Fibroblast of villous mesenchyme (primary cell): ENCODE measurements at regions not wholly inside any gene's neighbourhood (a gene's known extent, or its start where the extent isn't known, plus 50 kb on each side); places are given as distances from the start of the nearest gene placed in this dataset.

Experiments used
- DNase-seq: peaks from one replicate; pipeline ENCODE4 v3.0.0-alpha.2; 2010; ENCODE audit warnings: low read depth
- H3K4me3 ChIP-seq: 2 replicates; pipeline ENCODE4 v1.5.1; 2011; ENCODE audit warnings: low read depth, mild to moderate bottlenecking, low read length
- TF ChIP-seq, protein P1 (sequence below): IDR thresholded peaks from 2 replicates; pipeline ENCODE4 v1.5.1; 2012; ENCODE audit warnings: low read depth, mild to moderate bottlenecking, low read length; ENCODE audit not compliant: insufficient read depth

GRCh38 chr13:67758975-67759374, 528.8 kb upstream of the PCDH9 start:
- DNase-seq = no peak

DNA sequence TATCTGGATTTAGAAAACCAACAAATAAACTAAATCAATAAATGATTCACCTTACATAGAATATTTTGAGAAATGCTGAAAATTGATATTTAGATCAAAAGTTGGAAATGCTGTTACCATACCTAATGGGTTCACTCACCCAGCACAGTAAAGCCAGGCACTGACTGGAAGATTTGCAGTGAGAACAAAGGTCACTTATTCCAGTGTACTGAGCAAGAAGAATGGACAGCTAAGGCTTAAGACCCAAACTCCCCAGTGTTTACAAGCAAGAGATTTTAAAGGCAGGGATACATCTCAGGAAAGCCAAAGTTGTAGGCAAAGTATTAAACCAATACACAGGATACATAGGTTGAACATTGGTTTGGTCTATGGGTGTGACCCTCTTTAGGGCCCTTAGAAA, 523.9 kb upstream of the PCDH9 start:
- TF ChIP-seq, protein P1, sequence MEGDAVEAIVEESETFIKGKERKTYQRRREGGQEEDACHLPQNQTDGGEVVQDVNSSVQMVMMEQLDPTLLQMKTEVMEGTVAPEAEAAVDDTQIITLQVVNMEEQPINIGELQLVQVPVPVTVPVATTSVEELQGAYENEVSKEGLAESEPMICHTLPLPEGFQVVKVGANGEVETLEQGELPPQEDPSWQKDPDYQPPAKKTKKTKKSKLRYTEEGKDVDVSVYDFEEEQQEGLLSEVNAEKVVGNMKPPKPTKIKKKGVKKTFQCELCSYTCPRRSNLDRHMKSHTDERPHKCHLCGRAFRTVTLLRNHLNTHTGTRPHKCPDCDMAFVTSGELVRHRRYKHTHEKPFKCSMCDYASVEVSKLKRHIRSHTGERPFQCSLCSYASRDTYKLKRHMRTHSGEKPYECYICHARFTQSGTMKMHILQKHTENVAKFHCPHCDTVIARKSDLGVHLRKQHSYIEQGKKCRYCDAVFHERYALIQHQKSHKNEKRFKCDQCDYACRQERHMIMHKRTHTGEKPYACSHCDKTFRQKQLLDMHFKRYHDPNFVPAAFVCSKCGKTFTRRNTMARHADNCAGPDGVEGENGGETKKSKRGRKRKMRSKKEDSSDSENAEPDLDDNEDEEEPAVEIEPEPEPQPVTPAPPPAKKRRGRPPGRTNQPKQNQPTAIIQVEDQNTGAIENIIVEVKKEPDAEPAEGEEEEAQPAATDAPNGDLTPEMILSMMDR = no peak
- no peak for DNase-seq
- no peak overlapping the region for H3K4me3 ChIP-seq

More at GRCh38 chr13:67758975-67759374, 528.8 kb upstream of the PCDH9 start:
- TF ChIP-seq, protein P1 = no peak
- H3K4me3 ChIP-seq = no peak overlapping the region

GRCh38 chr13:67752759-67753158, 522.6 kb upstream of the PCDH9 start:
- TF ChIP-seq, protein P1 = no peak
- no peak overlapping the region for H3K4me3 ChIP-seq
- no peak for DNase-seq

GRCh38 chr13:67742478-67742877, 512.3 kb upstream of the PCDH9 start:
- H3K4me3 ChIP-seq = no peak overlapping the region
- TF ChIP-seq, protein P1 = no peak
- no peak for DNase-seq

- no peak overlapping the region for H3K4me3 ChIP-seq
- TF ChIP-seq, protein P1 = no peak
- DNase-seq = no peak
Observed at GRCh38 chr13:67740871-67741535, 510.9 kb upstream of the PCDH9 start.

DNA sequence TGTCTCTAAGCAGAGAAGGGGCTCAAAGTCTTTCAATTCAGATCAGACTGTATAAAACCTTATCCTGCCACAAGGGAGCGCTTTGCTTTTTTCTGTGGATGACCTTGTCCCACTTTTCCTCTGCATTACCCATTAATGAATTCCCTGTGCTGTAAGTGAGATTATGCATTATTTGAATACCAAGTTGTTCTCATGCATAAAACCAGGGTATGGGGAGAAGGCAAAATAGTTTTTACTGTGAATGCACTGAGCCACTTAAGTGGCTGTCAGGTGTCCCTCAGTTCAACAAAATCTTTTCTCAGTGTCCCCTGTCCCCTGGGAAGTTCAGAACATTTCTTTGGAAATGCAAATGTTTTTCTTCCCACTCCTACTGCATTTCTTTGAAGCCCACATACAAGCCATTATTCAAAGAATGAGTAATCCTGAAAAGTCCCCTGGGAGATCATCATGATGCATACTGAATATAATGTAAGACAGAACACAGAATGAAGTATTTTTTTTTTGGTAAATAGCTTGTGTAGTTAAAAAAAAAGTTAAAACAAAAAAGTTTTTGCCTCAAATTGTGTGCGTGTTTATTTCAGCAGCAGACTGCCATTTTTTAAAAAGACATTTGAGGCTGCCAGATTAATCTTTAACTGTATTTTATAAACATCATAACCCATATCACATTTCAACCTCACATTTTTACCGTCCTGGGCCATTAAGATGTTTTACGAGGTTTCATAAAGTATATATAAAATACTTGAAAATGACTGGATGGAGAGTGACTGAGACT, 506.7 kb upstream of the PCDH9 start:
- DNase-seq = peak; percentile 33
- TF ChIP-seq, protein P1 = no peak

GRCh38 chr13:67735651-67736050, 505.5 kb upstream of the PCDH9 start:
- H3K4me3 ChIP-seq = no peak overlapping the region
- TF ChIP-seq, protein P1 = no peak
- no peak for DNase-seq

More for the DNA sequence above, 506.7 kb upstream of the PCDH9 start:
- H3K4me3 ChIP-seq = no peak overlapping the region
